ENCODE measurements at regions not wholly inside any gene's neighbourhood (a gene's known extent, or its start where the extent isn't known, plus 50 kb on each side); places are given as distances from the start of the nearest gene placed in this dataset.

DNA sequence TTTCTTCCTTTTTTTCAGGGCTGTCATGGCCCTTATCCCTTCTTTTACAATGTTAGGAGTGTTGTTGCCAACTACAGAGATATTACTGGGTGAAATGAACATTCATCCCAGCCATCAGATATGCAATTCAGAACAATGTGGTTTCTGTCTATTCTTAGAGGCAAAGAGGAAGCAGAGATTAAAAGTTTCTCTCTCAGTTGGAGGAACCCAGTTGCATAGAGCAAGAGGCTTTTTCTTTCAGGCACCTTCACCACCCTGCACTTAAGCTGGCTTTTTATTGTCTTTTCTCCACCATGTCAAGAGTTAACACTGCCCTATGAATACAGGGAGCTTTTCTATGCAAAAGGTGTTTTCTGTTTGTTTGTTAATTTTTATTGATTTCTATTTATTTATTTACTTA is 1559.6 kb upstream of the IGFBP7 start:
- TF ChIP-seq CTCF (IDR thresholded peaks at IDR 0.05) (no peak), POLR2A (IDR thresholded peaks at IDR 0.05) (no peak), EP300 (IDR thresholded peaks at IDR 0.05) (no peak)
